NB4 (cell line): ENCODE measurements at regions not wholly inside any gene's neighbourhood (a gene's known extent, or its start where the extent isn't known, plus 50 kb on each side); places are given as distances from the start of the nearest gene placed in this dataset.

Source experiments
- CTCF ChIP-seq: IDR thresholded peaks from one replicate; pipeline ENCODE4 v1.5.1; 2012; ENCODE audit warnings: low read depth, low read length
- MYC ChIP-seq: IDR thresholded peaks from 2 replicates; pipeline ENCODE4 v1.6.1; 2011; ENCODE audit warnings: low read depth, low read length
- POLR2A ChIP-seq: IDR thresholded peaks from 2 replicates; pipeline ENCODE4 v1.6.1; 2011; ENCODE audit warnings: mild to moderate bottlenecking; ENCODE audit not compliant: insufficient read length; ENCODE audit errors: extremely low read depth

- no peak for TF ChIP-seq CTCF
- TF ChIP-seq POLR2A: no peak
- TF ChIP-seq MYC: no peak
Observed at GRCh38 chr9:16294133-16294770, 576.2 kb downstream of the BNC2 start.
